Fibroblast of lung (primary cell): ENCODE measurements at regions not wholly inside any gene's neighbourhood (a gene's known extent, or its start where the extent isn't known, plus 50 kb on each side); places are given as distances from the start of the nearest gene placed in this dataset.

Source experiments
- EZH2 ChIP-seq: IDR thresholded peaks from 2 replicates; pipeline ENCODE4 v1.5.1; 2012; ENCODE audit warnings: low read length, control low read depth, mild to moderate bottlenecking; ENCODE audit errors: missing control alignments
- TF ChIP-seq, protein P1 (sequence below), 2 donors: IDR thresholded peaks in 1 of 2; conservative IDR thresholded peaks in 1 of 2; 1 replicate in 1 of 2; 2 replicates in 1 of 2; pipeline ENCODE4 v1.5.1; 2011 to 2012; ENCODE audit warnings: low read length in 2 of 2, control low read depth in 1 of 2, inconsistent platforms in 1 of 2, low read depth in 1 of 2, mild to moderate bottlenecking in 1 of 2

DNA sequence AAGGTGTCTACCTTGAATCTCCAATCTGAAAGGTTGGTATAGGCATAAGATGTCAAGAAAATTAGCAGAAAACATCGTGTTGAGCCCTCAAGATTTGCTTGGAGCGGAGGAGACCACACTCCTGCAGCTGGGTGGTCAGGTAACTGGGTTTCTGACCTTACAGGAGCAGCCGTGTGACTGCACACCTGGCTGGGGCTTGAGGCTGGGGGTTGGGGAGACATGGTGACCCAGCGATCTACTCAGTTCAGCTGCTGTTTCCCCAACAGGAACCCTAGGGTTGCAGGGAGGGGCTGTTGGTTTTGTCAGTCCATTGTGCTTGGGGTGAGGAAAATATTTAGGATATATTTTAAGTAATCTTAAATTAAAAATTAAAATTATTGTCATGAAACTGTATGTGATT lies 147.0 kb upstream of the ZNF32 start:
- TF ChIP-seq, protein P1, sequence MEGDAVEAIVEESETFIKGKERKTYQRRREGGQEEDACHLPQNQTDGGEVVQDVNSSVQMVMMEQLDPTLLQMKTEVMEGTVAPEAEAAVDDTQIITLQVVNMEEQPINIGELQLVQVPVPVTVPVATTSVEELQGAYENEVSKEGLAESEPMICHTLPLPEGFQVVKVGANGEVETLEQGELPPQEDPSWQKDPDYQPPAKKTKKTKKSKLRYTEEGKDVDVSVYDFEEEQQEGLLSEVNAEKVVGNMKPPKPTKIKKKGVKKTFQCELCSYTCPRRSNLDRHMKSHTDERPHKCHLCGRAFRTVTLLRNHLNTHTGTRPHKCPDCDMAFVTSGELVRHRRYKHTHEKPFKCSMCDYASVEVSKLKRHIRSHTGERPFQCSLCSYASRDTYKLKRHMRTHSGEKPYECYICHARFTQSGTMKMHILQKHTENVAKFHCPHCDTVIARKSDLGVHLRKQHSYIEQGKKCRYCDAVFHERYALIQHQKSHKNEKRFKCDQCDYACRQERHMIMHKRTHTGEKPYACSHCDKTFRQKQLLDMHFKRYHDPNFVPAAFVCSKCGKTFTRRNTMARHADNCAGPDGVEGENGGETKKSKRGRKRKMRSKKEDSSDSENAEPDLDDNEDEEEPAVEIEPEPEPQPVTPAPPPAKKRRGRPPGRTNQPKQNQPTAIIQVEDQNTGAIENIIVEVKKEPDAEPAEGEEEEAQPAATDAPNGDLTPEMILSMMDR (conservative IDR thresholded peaks at IDR 0.05 in 1 of 2, IDR thresholded peaks at IDR 0.05 in 1 of 2; ENCODE audit: low read depth in 1 of 2, low read length in 2 of 2), result no peak
- no peak for TF ChIP-seq EZH2
